Activated naive CD8-positive, alpha-beta T cell treated with anti-CD3 and anti-CD28 coated beads, Interleukin-2, amount 50 U/mL, for 16 hours (primary cell): ENCODE measurements at regions not wholly inside any gene's neighbourhood (a gene's known extent, or its start where the extent isn't known, plus 50 kb on each side); places are given as distances from the start of the nearest gene placed in this dataset.

ENCODE experiments used
- DNase-seq: peaks from one replicate; pipeline ENCODE4 v3.0.0-alpha.2; 2020; ENCODE audit warnings: low read depth, low spot score

DNA sequence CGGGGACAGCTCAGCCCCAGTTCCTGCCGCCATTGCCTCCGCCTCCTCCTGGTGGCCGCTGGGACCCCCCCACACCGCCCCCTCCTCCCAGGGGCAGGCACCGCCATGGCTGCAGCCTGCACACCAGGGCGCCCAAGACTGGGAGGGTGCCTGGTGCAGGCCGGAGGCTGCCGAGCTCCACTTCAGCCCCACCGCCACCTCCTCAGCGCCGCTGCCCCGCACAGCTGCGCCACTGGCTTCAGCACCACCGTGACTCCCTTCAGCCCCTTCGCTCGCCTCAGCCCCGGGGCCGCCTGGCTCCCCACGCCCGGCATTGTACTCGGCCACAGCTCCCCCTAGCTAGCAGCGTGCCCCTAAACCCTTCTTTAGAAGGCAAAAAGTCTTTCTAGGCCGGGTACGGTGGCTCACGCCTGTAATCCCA lies 131.1 kb downstream of the CRYBB2 start:
- DNase-seq: no peak

- no peak for DNase-seq
Measured at GRCh38 chr22:25351631-25352293, 132.3 kb downstream of the CRYBB2 start.

- no peak for DNase-seq
Measured at GRCh38 chr22:25352294-25352680, 132.8 kb downstream of the CRYBB2 start.

DNA sequence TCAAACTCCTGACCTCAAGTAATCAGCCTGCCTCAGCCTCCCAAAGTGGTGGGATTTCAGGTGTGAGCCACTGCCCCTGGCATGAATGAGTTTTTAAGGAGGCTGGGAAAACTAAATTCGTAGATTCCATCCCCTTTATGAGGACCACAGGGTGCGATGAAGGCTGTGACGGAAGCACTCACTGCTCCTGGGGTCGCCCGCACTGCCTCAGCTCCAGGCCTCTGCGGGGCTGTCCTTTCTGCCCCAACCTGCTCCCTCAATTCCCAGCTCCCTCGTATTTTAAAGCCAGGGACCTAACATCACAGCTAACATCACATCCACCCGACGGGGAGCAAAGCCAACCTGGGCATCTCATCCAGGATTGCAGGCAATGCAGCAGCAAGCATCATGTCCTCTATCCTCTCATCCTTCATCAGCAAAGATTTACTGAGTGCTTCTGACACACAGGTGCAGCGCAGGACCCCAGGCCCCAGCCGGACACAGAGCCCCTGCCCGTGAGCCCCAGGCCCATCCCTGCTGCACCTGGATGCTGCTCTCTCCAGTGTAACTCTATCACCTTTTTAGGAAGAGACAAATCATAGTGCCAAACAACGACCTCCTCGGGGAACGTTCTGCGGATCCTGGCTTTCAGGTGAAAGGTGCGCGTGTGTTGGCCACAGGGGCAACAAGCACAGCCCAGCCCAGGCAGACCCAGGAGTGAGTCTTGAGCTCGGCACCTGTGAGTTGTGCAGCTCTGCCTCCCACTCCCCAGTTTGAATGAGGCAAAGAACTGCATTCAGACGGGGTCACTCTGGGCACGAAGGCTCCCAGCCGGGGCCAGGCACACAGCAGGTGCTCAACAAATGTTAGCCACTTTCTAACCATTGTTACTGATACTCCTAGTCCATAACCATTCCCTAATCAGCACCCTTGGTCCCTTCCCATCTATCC lies 134.3 kb downstream of the CRYBB2 start:
- DNase-seq: no peak

DNA sequence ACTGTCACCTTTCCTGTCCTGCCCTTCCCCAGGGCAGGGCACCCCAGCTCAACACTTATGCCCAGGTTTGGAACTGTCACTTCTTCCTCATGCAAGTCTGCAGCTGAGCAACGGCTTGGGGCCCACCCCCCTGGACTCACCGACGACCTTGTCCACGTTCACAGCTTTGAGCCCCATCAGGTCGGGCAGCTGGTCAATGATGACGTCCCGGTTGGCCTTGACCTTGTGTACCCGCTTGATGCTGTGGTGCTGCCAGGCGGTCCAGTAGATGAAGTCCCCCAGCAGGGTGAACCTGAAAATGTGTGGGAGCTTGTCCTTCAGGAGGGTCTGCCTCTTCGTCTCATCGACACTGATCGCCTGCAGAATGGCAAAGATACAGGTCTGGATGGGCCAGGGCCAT lies 135.0 kb downstream of the CRYBB2 start:
- no peak for DNase-seq

- no peak for DNase-seq
Measured at GRCh38 chr22:25357132-25357455, 137.7 kb downstream of the CRYBB2 start.

- no peak for DNase-seq
Measured at GRCh38 chr22:25357606-25358420, 138.4 kb downstream of the CRYBB2 start.

DNA sequence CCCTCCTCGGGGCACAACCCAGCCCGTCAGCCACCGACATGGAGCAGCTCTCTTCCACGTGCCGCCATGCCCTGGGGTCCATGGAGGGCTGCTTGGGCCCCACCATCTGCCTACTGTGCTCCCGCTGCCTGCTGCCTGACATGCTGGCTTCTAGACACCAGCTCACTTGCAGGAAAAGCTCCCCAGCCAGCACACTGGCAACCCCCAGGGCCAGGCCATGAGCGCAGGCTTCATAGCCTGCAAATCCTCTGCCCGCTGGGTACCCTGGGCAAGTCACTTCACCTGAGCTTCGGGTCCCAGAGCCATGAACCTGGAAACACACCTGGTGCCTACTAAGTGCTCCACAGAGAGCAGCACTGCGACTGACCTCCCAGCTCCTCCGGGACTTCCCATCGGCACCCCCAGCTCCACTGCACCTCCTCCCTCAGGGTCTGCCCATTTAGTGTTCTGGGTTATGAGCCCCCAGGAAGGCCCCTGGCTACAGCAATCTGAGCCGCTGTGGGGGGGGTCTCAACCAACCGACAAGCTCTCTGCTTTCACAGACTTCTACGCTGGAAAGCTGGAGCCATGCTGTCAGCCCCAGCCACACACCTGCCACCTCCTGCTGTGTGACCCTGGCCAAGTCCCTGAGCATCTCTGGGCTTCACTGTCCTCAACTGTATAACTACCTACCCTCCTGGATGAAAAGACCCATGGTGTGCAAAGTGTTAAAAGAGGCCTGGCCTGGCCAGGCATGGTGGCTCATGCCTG lies 139.2 kb downstream of the CRYBB2 start:
- no peak for DNase-seq

DNA sequence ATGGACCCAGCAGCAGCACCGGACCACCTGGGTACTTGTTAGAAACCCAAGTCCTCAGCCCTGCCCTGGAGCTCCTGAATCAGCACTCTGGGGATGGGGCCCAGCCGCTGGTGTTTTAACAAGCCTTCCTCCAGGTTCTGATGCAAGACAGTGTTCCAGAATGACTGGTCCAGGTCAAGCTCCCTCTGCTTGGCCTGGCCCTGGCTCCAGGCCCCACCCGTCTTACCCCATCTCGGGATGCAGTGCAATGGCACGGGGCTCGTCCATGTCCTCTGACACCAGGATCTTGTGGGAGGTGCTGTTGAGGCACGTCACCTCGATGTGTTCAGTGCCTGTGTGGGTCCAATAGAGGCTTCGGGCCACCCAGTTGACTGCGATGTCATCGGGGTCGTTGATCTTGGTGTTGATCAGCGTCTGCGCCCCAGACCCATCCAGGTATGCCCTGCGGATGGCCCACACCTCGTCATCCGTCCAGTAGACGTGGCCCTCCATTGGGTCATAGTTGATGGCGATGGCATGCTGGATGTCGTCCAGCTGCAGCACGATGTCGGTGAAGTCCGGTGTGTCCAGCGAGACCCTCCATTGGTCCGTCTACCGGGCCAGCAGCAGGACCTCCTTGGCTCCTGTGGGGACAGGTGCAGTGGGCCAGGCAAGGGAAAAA lies 140.3 kb downstream of the CRYBB2 start:
- DNase-seq: no peak

DNA sequence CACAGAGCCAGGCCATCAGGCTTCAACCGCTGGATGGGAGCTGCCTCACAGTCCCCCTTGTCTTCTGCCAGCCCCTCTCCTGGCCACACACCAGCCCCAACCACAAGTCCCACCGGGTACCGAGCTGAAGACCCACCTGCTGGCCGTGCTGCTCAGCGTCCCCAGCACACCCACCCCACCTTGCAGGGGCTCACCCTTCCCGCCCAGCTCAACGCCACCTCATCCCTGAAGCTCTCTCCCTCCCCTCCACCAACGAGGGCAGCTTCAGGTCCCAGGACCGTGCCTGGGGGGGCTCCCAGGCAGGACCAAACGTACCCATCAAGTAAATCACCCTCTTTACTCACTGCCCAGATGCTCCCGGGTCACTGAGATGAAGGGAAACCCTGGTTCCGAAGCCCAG lies 141.0 kb downstream of the CRYBB2 start:
- no peak for DNase-seq

- DNase-seq: no peak
Measured at GRCh38 chr22:25360891-25361645, 141.6 kb downstream of the CRYBB2 start.

DNA sequence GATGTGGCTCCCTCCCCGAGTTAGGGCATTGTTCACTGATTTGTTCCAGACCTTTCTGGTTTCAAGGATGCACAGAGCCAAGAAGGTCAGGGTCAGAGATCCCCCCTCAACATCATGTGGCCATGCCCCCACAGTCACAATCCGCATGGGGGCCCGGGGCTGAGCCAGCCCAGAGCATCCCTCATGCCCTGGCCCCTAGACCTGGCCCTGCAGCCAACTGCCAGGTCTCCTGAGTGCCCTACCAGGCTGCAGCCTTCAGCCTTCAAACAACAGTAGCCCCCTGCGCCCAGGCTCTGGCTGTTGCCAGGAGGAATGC lies 142.4 kb downstream of the CRYBB2 start:
- no peak for DNase-seq

GRCh38 chr22:25362215-25362882 lies 142.9 kb downstream of the CRYBB2 start:
- DNase-seq: peak; percentile 47

- DNase-seq: no peak
Measured at GRCh38 chr22:25362883-25363240, 143.4 kb downstream of the CRYBB2 start.

GRCh38 chr22:25363474-25363873 lies 144.0 kb downstream of the CRYBB2 start:
- no peak for DNase-seq

DNA sequence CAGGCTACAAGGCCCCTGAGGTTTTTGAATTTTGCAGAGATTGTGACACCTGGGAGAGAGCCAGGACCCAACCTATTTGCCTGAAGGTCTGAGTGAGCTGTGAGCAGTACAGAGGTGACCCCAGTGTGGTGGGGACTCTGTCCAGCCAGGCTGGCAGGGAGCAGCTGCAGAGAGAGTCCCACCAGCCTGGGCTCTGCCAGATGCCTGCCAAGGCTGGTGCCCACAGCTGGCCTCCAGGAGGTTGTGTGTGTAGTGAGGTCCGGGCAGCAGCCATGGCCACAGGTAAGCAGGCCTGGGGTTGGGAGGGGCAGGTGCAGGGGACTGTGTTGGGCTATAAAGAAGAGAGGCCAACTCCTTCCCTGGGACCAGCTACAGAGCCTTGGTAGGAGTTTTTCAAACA lies 144.8 kb downstream of the CRYBB2 start:
- no peak for DNase-seq

GRCh38 chr22:25364736-25365241 lies 145.3 kb downstream of the CRYBB2 start:
- no peak for DNase-seq

DNA sequence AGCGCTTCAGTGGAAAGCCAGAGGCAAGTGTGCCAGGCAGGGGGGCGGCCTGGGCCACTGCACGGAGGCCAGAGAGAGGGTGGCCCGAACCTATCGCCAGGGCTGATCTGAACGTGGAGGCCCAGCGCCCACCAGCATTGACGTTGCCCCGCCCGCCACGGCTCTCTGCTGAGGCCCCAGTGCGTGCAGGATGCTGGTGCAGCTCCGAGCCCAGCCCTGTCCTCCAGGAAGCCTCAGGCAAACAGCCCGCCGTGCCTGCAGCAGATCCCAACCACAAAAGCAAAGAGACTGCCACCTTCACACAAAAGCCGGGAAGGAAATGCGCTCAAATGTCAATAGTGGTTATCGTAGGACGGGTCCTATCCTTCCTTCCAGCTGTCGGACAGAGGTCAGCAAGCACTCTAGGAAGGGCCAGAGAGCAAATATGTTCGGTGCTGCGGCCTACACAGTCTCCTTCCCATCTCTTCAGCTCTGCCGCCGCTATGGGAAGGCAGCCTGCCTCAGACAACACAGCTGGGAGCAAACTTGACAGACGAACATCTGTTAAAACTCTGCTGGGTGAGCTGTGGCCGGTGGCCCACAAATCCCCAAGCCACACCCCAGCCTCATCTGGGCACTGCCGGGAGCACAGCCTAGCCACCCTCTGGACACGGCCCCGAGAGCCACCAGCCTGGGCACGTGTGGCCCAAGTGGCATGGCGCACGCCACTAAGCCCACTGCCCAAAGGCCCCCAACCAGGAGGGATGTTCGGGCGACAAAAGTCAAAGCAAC lies 146.2 kb downstream of the CRYBB2 start:
- no peak for DNase-seq

DNA sequence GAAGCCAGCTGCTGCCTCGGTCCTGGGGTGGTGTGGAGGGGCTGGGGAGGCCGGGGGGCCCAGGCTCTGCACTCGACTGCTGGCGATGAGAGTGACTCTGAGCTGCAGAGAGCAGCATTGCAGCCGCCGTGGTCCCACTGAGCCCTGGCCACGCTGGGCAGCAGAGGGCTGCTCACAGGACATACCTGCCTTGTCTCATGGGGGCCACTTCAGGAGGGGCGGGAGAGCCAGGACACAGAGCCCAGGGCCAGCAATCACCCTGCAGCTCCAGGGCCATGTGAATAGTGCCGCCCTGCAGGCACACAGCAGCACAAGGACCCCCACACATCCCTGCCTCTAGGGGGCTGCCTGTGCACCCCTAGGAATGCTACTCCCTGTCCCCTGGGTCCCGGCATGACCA lies 147.0 kb downstream of the CRYBB2 start:
- no peak for DNase-seq
